Effector memory CD8-positive, alpha-beta T cell (primary cell): ENCODE measurements at regions not wholly inside any gene's neighbourhood (a gene's known extent, or its start where the extent isn't known, plus 50 kb on each side); places are given as distances from the start of the nearest gene placed in this dataset.
"Not testable (repeated sequence)": the region's sequence is repeated elsewhere in the genome, so short reads cannot be mapped to it uniquely, and the experiment has no call there.

ENCODE experiments used
- ATAC-seq: fragments of 150-1000 bp; cut with Tn5 transposase; replicated peaks from 2 replicates; pipeline ENCODE4 v1.10.0; 2021; ENCODE audit warnings: mild to moderate bottlenecking, moderate library complexity
- DNase-seq, 3 experiments: peaks; one replicate each; pipeline ENCODE4 v3.0.0; 2021
- H3K27ac Mint-ChIP-seq, 2 donors: one replicate each; pipeline ENCODE4 v1.8.0; 2022; ENCODE audit warnings: mild to moderate bottlenecking in 2 of 2, mixed read lengths in 2 of 2, moderate library complexity in 2 of 2
- H3K27me3 Mint-ChIP-seq, 2 donors: one replicate each; pipeline ENCODE4 v1.8.0; 2022; ENCODE audit warnings: mixed read lengths in 2 of 2
- H3K36me3 Mint-ChIP-seq: one replicate; pipeline ENCODE4 v1.8.0; 2022; ENCODE audit warnings: mild to moderate bottlenecking, moderate library complexity, mixed read lengths; ENCODE audit not compliant: insufficient read depth
- H3K4me1 Mint-ChIP-seq, 2 donors: one replicate each; pipeline ENCODE4 v1.8.0; 2022; ENCODE audit warnings: low read depth in 2 of 2, mixed read lengths in 2 of 2
- H3K4me3 Mint-ChIP-seq, 2 donors: one replicate each; pipeline ENCODE4 v1.8.0; 2022; ENCODE audit warnings: mild to moderate bottlenecking in 2 of 2, mixed read lengths in 2 of 2, moderate library complexity in 2 of 2
- H3K9me3 Mint-ChIP-seq, 2 donors: one replicate each; pipeline ENCODE4 v1.8.0; 2022; ENCODE audit warnings: mixed read lengths in 2 of 2

DNA sequence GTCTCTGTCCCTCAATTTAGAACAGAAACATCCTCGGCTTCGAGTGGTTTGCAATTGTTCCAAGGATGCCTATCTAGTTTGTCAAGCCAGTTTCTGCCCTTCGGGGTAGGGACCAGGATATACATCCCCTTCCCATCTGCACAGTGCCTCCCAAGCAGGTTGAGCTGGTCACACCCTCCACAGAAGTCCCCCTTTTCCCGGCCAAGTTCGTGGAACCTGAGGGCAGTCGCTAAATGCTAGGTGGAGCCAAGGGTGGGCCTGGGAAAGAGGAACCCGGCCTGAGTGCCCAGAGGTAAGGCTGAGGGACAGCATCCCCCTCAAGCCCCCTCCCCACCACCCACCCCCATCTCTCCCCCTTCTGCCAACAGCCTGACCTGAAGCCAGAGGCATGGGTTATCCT, 62.4 kb upstream of the NANOS1 start:
- H3K4me3 Mint-ChIP-seq, result no peak overlapping the region
- no peak overlapping the region for H3K27ac Mint-ChIP-seq
- H3K9me3 Mint-ChIP-seq, result no peaks in the 10 kb centered on the region
- ATAC-seq (no peak), DNase-seq (no peak)
- H3K4me1 Mint-ChIP-seq, result no peaks in the 10 kb centered on the region
- H3K27me3 Mint-ChIP-seq, result peaks cover 60 to 88% of the 10 kb centered on the region in 2 donors
- H3K36me3 Mint-ChIP-seq, result no peaks in the 10 kb centered on the region

GRCh38 chr10:118968060-118968459, 61.5 kb upstream of the NANOS1 start:
- Mint-ChIP-seq H3K36me3 (no peaks in the 10 kb centered on the region), H3K27ac (no peak overlapping the region), H3K4me1 (no peaks in the 10 kb centered on the region), H3K9me3 (no peaks in the 10 kb centered on the region), H3K27me3 (peaks cover 57 to 86% of the 10 kb centered on the region in 2 donors), H3K4me3 (no peak overlapping the region)
- no peak for ATAC-seq
- no peak for DNase-seq

DNA sequence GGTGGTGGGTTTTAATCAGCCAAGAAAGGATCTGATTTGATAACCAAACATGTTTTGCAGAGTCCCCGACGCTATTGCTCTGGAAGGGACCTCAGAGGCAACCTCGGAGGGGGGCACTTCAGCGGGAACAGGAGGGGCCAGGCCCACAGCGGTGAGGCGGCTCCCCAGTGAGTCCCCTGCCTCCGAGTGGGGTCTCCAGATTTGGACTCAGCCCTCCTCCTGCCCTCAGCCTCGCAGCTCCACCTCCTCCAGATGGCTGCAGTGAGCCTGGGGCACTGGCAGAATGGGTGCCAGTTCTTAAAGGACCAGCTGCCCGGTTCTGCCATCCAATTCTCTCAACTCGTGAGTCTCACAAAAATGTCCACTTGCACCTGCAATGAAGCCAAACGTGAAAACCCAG, 61.0 kb upstream of the NANOS1 start:
- H3K4me3 Mint-ChIP-seq, result no peak overlapping the region
- peaks cover 56 to 83% of the 10 kb centered on the region in 2 donors for H3K27me3 Mint-ChIP-seq

DNA sequence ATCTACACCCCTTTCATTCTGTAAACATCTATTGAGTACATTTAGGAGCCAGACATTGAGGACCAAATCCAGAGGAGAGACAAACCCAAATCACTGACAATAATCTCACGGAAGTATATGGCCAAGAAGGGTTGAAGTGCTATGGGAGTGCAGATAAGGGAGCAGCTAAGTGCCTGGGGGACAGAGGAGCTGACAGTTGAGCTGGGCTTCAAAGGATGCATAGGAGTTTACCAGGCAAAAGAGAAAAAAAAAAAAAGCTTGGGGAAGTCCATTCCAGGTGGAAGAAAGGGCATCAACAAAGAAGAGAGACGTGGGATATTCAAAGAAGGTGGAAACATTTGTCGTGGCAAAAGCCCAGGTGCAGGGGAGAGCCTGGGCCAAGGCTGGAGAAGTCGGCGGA, 60.5 kb upstream of the NANOS1 start:
- Mint-ChIP-seq H3K4me1 (no peaks in the 10 kb centered on the region), H3K27ac (no peak overlapping the region), H3K9me3 (no peaks in the 10 kb centered on the region), H3K36me3 (no peaks in the 10 kb centered on the region), H3K27me3 (peaks cover 53 to 83% of the 10 kb centered on the region in 2 donors), H3K4me3 (no peak overlapping the region)
- ATAC-seq, result no peak
- no peak for DNase-seq

More for the DNA sequence above, 61.0 kb upstream of the NANOS1 start:
- H3K36me3 Mint-ChIP-seq, result no peaks in the 10 kb centered on the region
- no peaks in the 10 kb centered on the region for H3K4me1 Mint-ChIP-seq
- no peak overlapping the region for H3K27ac Mint-ChIP-seq
- ATAC-seq (no peak), DNase-seq (no peak)
- H3K9me3 Mint-ChIP-seq, result no peaks in the 10 kb centered on the region

DNA sequence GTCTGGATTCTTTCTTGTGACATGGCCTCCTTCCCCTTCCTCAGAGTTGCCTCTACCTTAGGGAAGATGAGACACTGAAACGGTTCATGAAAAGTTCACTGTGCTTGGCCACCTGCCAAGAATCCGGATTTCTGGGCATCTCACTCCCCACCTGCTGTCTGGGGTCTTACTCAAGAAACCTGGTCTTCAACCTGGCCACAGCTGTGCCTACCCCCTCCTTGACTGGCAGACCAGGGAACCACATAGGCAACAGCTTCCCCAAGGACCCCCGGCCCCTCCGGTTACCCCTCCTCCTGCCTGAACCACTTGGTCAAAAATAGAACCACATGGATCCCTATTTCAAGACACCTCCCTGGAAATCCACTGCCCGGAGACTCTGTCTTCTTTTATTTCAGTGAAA, 58.7 kb upstream of the NANOS1 start:
- H3K9me3 Mint-ChIP-seq, result no peaks in the 10 kb centered on the region
- H3K27ac Mint-ChIP-seq, result no peak overlapping the region
- peaks cover 36 to 73% of the 10 kb centered on the region in 2 donors for H3K27me3 Mint-ChIP-seq
- ATAC-seq, result no peak
- H3K4me3 Mint-ChIP-seq, result no peak overlapping the region
- H3K36me3 Mint-ChIP-seq, result no peaks in the 10 kb centered on the region
- H3K4me1 Mint-ChIP-seq, result no peaks in the 10 kb centered on the region
- no peak for DNase-seq

DNA sequence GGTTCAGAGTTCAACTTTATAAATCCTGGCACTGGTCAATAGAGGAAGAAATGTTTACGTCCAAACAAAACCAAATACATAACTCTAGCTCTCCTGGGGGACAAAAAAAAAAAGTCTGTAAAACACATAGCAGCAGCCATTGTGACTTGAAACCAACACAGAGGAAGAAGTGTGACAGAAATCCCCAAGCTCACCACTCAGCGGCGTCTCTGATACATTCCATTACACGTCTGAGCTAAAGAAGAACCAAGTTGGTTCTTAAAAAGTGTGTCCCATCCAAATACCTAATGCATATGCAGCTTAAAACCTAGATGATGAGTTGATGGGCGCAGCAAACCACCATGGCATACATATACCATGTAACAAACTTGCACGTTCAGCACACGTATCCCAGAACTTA, 58.3 kb upstream of the NANOS1 start:
- Mint-ChIP-seq H3K27ac (no peak overlapping the region), H3K9me3 (no peaks in the 10 kb centered on the region), H3K27me3 (peaks cover 33 to 73% of the 10 kb centered on the region in 2 donors), H3K36me3 (no peaks in the 10 kb centered on the region), H3K4me3 (no peak overlapping the region), H3K4me1 (no peaks in the 10 kb centered on the region)
- ATAC-seq (no peak), DNase-seq (no peak)

- no peak for DNase-seq
- H3K4me3 Mint-ChIP-seq, result no peak overlapping the region
- H3K27me3 Mint-ChIP-seq, result peaks cover 35 to 73% of the 10 kb centered on the region in 2 donors
- no peaks in the 10 kb centered on the region for H3K4me1 Mint-ChIP-seq
- no peak for ATAC-seq
- H3K36me3 Mint-ChIP-seq, result no peaks in the 10 kb centered on the region
- no peak overlapping the region for H3K27ac Mint-ChIP-seq
- H3K9me3 Mint-ChIP-seq, result no peaks in the 10 kb centered on the region
Measured at GRCh38 chr10:118971876-118972275, 57.6 kb upstream of the NANOS1 start.

DNA sequence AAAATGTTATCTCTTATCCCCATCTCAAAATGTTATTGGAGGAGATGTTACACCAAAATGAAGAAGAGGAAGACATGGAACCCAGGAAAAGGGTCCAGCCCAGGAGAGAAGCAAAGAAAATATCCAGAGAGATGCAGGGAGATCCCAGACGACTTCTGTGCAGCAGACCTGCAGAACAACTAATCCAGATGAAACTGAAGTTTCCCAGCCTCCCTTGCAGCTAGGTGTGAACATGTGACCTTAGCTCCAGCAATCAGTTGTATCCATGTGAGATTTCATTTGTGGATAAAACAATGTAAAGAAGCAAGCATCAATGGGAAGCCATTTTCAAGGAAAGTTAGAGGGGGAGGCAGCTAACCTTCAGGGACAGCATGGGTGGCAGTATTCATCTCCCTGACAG, 55.8 kb upstream of the NANOS1 start:
- Mint-ChIP-seq H3K4me1 (no peaks in the 10 kb centered on the region), H3K27me3 (peaks cover 36 to 67% of the 10 kb centered on the region in 2 donors), H3K4me3 (no peak overlapping the region), H3K9me3 (no peaks in the 10 kb centered on the region), H3K36me3 (no peaks in the 10 kb centered on the region), H3K27ac (no peak overlapping the region)
- no peak for ATAC-seq
- no peak for DNase-seq

DNA sequence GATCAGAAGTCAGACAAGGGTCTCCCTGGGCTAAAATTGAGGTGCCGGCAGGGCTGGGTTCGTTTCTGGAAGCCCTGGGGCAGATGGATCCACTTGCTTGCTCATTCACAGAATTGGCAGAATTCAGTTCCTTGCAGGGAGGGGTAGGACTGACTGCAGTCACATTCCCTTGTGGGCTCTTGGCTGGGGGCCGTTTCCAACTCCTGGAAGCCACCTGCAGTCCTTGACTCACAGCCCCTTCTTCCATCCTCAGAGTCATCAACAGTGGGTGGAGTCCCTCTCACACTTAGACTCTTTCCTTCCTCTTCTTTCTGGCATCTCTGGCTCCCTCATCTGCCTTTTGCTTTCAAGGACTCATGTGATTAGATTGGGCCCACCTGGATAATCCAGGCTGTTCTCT, 54.6 kb upstream of the NANOS1 start:
- H3K27ac Mint-ChIP-seq, result no peak overlapping the region
- H3K4me1 Mint-ChIP-seq, result no peaks in the 10 kb centered on the region
- H3K36me3 Mint-ChIP-seq, result no peaks in the 10 kb centered on the region
- no peaks in the 10 kb centered on the region for H3K9me3 Mint-ChIP-seq
- no peak overlapping the region for H3K4me3 Mint-ChIP-seq
- no peak for ATAC-seq
- H3K27me3 Mint-ChIP-seq, result peaks cover 38 to 67% of the 10 kb centered on the region in 2 donors
- no peak for DNase-seq

GRCh38 chr10:118976219-118976618, 53.3 kb upstream of the NANOS1 start:
- H3K36me3 Mint-ChIP-seq, H3K9me3 Mint-ChIP-seq, H3K27ac Mint-ChIP-seq, ATAC-seq, H3K4me1 Mint-ChIP-seq, H3K4me3 Mint-ChIP-seq, DNase-seq: not testable (repeated sequence)
- H3K27me3 Mint-ChIP-seq, result peaks cover 37 to 71% of the 10 kb centered on the region in 2 donors

DNA sequence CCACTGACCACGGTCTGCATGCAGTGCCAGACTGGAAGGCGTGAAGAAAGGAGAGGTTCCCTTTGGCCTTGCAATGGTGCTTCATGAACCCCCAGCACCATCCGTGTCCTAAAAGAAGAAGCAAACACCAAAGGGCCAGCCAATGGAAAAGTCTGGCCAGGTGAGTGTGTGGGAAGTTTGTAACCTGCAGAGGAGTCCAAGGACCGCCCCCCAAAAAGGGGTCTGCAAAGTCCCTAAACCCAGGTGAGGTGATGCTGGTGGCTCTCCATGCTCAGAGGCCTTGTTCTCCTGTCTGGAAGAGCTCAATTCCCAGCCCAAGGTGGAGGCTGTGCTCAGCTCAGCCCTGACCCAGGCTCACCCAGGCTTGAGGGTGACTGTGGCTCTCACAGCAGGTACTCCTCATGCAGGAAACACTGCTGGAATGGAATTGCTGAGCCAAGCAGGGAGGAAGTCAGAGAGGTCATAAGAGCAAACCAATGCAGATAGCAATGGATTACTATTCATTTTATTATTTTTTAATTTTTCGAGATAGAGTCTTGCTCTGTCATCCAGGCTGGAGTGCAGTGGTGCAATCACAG, 52.4 kb upstream of the NANOS1 start:
- DNase-seq (no peak), ATAC-seq (no peak)
- Mint-ChIP-seq H3K9me3 (no peaks in the 10 kb centered on the region), H3K27me3 (peaks cover 34 to 62% of the 10 kb centered on the region in 2 donors), H3K4me1 (no peaks in the 10 kb centered on the region), H3K27ac (no peak overlapping the region), H3K4me3 (no peak overlapping the region), H3K36me3 (peaks cover 6% of the 10 kb centered on the region)

DNA sequence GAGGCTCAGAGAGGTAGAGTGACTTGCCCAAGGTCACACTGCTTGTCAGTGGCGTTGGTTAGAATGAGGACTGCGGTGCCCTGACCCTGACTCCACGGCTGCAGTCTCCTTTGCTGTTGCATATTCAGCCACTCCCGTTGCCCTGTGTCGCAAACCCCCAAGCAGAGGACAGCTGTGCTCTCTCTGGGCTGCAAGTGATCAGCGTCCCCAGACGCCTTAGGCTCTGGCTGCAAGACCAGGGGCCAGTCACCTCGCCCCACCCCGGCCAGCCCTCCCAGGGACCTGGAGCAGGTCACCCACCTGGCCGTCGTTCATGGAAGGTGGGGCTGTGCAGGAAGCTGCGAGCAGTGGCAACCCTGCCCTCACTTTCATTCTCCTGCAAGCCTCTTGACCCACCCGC, 51.7 kb upstream of the NANOS1 start:
- H3K4me3 Mint-ChIP-seq, result no peak overlapping the region
- ATAC-seq (no peak), DNase-seq (no peak)
- H3K36me3 Mint-ChIP-seq, result peaks cover 6% of the 10 kb centered on the region
- H3K4me1 Mint-ChIP-seq, result no peaks in the 10 kb centered on the region
- no peaks in the 10 kb centered on the region for H3K9me3 Mint-ChIP-seq
- H3K27me3 Mint-ChIP-seq, result peaks cover 32 to 62% of the 10 kb centered on the region in 2 donors
- no peak overlapping the region for H3K27ac Mint-ChIP-seq

DNA sequence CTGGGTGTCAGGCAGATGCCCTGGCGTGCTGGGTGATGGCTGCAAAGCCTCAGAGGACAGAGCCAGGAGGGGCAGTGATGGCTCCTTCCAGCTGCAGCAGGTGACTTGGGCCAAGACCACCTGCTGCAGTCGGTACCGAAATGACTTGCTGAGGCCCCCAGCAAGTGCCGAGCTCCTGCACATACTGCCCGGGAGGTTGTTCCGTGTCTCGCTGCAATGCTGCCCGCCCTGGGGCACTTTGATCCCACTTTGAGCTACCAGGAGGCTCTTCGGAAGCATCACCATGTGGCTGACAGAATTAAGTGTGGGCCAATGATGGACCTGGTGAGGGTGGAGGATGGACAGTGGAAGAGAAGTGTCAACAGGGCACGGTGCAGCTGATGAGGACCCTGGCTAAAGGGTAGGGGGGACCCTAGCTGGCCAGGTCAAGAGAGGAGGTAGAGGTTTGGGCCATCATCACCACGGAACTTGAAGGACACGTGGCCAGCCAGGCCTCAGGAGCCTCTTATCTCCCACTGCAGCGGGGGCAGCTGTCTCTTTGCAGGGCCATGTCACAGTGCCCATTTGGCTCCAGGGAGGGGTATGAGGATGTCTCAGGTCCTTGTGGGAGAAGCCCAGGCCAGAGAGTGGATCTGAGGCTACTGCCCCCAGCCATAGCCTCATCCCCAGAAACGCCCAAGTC, 51.1 kb upstream of the NANOS1 start:
- H3K27me3 Mint-ChIP-seq, result peaks cover 28 to 61% of the 10 kb centered on the region in 2 donors
- no peak overlapping the region for H3K4me3 Mint-ChIP-seq
- no peaks in the 10 kb centered on the region for H3K4me1 Mint-ChIP-seq
- ATAC-seq (no peak), DNase-seq (no peak)
- no peaks in the 10 kb centered on the region for H3K9me3 Mint-ChIP-seq
- H3K36me3 Mint-ChIP-seq, result peaks cover 6% of the 10 kb centered on the region
- H3K27ac Mint-ChIP-seq, result no peak overlapping the region

DNA sequence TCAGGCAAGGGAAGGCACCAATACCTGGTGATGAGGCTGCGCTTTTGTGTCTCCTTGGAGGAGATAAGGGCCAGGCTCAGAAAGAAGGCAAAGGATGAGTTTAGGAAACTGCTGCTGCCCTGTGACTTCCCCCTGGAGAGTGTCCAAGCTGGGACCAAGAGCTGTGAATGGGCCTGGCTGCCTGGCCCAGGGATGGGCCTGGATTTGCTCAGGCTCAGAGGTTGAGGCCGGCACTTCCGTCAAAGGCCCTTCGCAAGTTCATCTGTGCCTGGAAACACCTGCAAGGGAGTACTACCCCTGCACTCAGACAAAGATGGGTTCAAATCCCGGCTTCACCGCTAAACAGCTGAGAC, 50.5 kb upstream of the NANOS1 start:
- ATAC-seq, result no peak
- no peaks in the 10 kb centered on the region for H3K9me3 Mint-ChIP-seq

More for the DNA sequence above, 50.5 kb upstream of the NANOS1 start:
- H3K27ac Mint-ChIP-seq, result no peak overlapping the region
- H3K4me1 Mint-ChIP-seq, result no peaks in the 10 kb centered on the region
- H3K36me3 Mint-ChIP-seq, result peaks cover 6% of the 10 kb centered on the region
- H3K27me3 Mint-ChIP-seq, result peaks cover 24 to 56% of the 10 kb centered on the region in 2 donors
- DNase-seq, result no peak
- no peak overlapping the region for H3K4me3 Mint-ChIP-seq
